Astrocyte of the cerebellum (primary cell): ENCODE measurements at regions not wholly inside any gene's neighbourhood (a gene's known extent, or its start where the extent isn't known, plus 50 kb on each side); places are given as distances from the start of the nearest gene placed in this dataset.

Experiments used
- DNase-seq: peaks from one replicate; pipeline ENCODE4 v3.0.0-alpha.2; 2011; ENCODE audit warnings: low read depth
- H3K4me3 ChIP-seq: 2 replicates; pipeline ENCODE4 v1.5.1; 2011; ENCODE audit warnings: mild to moderate bottlenecking, low read depth, low read length, moderate library complexity
- CTCF ChIP-seq: IDR thresholded peaks from 2 replicates; pipeline ENCODE4 v1.5.1; 2012; ENCODE audit warnings: low read length, low read depth, moderate library complexity, mild to moderate bottlenecking; ENCODE audit errors: missing control alignments
- in situ Hi-C: cut with HindIII; loops from 2 replicates; pipeline ENCODE4 v1.10.0; 2017; ENCODE audit warnings: low sequenced_read_pairs

- in situ Hi-C loops: no loop called here
- no peak overlapping the region for H3K4me3 ChIP-seq
- no peak for TF ChIP-seq CTCF
- no peak for DNase-seq
Measured at GRCh38 chr2:37836711-37837110, 88.4 kb upstream of the RMDN2 start.

DNA sequence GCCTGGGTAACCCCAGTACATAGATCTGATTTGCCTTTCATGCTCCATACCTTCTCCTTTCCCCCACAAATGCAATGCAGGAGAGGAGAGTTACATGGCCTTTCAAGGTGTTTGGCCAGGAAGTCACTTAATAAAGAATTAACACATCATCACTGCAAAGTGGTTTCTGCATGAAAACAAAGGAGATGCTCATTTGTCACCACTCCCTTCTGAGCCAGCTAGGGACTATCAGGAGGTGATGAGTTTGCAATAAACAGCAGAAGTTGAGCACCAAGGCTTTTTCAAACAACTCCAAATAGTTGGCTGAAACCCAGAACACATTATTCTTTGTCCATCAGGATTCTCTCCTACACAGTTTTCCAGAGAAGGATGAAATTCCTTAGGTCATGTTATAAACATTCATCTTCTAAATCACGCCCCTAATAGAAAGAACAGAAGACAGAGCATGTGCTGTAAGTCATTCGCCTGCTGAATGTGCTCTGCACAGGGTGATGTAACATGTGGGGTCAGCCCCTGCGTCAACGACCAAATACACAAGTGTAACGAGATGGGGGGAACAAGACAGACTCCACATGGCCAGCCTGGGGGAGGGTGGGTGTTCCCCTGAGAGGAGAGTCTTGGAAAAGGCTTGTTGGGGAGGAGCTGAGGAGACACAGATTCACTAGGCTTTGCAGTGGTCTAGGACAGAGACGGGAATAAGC, 87.3 kb upstream of the RMDN2 start:
- DNase-seq: no peak
- no peak overlapping the region for H3K4me3 ChIP-seq
- in situ Hi-C loops: no loop called here
- TF ChIP-seq CTCF: no peak

- in situ Hi-C loops: no loop called here
- no peak for TF ChIP-seq CTCF
- no peak for DNase-seq
- H3K4me3 ChIP-seq: no peak overlapping the region
Measured at GRCh38 chr2:37838541-37839167, 86.4 kb upstream of the RMDN2 start.

DNA sequence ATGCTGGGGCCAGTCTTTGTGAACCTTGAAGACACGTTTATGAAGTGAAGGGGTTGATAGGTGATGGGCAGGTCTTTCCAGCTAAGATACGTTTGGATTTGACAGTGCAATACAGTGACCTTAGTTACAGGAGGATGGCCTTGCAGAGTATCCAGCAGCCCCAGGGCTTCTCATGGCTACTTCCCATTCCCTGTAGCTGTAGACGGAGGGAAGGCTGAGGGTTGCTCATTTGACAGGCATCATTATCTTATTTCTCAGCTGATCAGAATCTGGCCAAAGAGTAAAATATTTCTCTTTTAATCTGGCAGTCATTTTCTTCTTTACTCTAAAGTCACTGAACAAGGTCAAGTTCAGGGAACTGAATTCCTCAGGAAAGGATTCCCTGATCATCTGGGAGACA, 85.1 kb upstream of the RMDN2 start:
- no peak for TF ChIP-seq CTCF
- in situ Hi-C loops: no loop called here
- no peak overlapping the region for H3K4me3 ChIP-seq
- no peak for DNase-seq

DNA sequence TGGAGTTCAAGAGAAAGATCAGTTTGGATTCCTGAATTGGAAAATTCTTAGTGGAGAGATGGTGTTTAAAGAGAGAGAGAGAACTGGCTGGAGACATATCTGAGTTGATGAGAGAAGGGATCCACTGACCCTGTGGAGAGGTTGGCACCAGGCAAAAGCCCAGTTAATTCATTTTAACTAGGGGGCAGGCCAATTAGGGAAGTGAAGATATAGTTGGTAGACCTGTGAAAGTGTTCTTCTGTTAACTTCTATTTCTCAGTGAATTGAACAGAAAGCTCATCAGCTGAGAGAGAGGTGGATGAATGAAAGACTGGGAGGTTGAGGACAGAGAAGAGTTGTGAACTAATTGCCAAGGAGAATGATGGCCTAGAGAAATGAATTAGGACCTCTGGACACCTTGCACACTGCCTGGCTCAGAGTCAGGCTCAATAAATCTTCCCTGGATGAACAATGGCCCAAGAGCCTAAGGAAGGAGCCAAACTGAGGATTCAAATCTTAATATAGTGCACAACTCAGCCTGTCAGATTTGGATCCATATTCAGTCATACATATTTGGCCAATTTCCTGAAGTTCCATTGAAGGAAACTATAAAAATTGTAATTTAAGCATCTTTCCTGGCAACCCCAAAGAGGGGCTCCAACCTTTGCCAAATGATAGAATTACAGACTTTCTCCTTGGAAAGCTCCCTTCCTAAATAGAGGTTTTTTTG, 82.2 kb upstream of the RMDN2 start:
- no peak overlapping the region for H3K4me3 ChIP-seq
- in situ Hi-C loops: no loop called here
- TF ChIP-seq CTCF: no peak
- DNase-seq: no peak

DNA sequence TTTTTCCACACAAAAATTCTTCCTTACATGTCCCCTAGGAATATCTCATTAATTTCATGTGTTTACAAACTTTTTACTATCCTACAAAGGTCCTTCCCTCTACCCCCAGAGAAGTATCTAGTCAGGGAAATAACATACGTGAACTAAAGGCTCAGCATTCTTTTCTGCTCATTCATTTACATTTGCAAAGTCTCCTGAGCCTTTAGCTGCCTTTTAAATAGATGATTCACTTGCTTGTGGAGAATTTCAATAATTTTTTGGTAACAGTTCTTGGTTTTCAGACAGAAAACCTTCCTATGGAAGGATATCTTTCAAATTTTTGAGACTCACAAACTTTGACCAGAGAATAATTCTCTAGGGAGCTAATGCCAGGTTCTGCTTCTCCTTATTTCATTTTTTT, 81.5 kb upstream of the RMDN2 start:
- TF ChIP-seq CTCF: no peak
- no peak overlapping the region for H3K4me3 ChIP-seq
- no peak for DNase-seq
- in situ Hi-C loops: no loop called here
